ENCODE measurements at regions not wholly inside any gene's neighbourhood (a gene's known extent, or its start where the extent isn't known, plus 50 kb on each side); places are given as distances from the start of the nearest gene placed in this dataset.

DNA sequence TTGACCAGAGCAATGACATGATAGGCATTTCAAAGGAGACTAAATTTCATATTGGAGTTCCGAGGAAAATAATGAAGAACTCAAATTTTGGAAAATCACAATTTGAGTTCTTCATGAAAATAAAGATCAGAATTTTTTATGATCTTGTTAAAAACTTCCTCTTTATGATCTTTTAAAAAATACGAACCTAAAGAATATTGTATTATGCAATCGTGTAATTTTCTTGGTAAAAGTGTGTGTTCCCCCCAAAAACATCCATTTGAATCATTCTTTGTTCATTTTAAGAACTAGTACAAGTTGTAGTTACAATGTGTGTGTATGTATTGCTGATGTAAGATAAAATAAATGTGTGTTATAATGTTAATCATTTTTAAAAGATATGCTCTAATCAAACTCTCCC, 79.3 kb upstream of the PDK4 start:
- DNase-seq (ENCODE audit: low spot score) (no peak), ATAC-seq (no peak), FAIRE-seq (no peak)
- 16% methylated on average over 3 of the region's 3 CpGs for WGBS (ENCODE audit: low lambda C conversion rate)
- CTCF ChIA-PET (ENCODE audit: low intra/inter-chr PET ratio, low total read pairs) = no interaction called here
- TF ChIP-seq NFYB (CRISPR knock-in tag; IDR thresholded peaks at IDR 0.05) = no peak
- TF ChIP-seq POLR2G (IDR thresholded peaks at IDR 0.05; ENCODE audit: low read depth, low read length) = no peak
- TF ChIP-seq ATRX (CRISPR knock-in tag; IDR thresholded peaks at IDR 0.05; ENCODE audit: borderline replicate concordance) = no peak
- no peak for TF ChIP-seq HNF4G (IDR thresholded peaks at IDR 0.05; ENCODE audit: borderline replicate concordance, low read depth, low read length)
- TF ChIP-seq HNF4G (CRISPR knock-in tag; IDR thresholded peaks at IDR 0.05; ENCODE audit: borderline replicate concordance, low read depth) = no peak
- no peak for TF ChIP-seq DNMT1 (CRISPR knock-in tag; IDR thresholded peaks at IDR 0.05)
- Histone ChIP-seq H2AFZ (ENCODE audit: low read length) (no peak overlapping the region), H3K36me3 (replicated peaks in 1 of 2; ENCODE audit: control insufficient read depth in 1 of 2, insufficient read depth in 2 of 2, low read length in 2 of 2) (no peaks in the 10 kb centered on the region), H3K9me3 (ENCODE audit: low read length) (no peaks in the 10 kb centered on the region), H3K27ac (ENCODE audit: extremely low read length, insufficient read depth, low read length) (no peak overlapping the region), H3K4me1 (ENCODE audit: insufficient read depth, low read length) (no peaks in the 10 kb centered on the region), H3K4me2 (ENCODE audit: low read depth, low read length) (no peak overlapping the region), H3K9ac (ENCODE audit: insufficient read depth, low read depth, low read length) (no peak overlapping the region), H3K4me3 (replicated peaks in 1 of 3; ENCODE audit: insufficient read depth in 1 of 3, low read depth in 2 of 3, low read length in 3 of 3) (no peak overlapping the region), H3K79me2 (ENCODE audit: insufficient read depth, low read length) (no peaks in the 10 kb centered on the region), H4K20me1 (ENCODE audit: insufficient read depth, low read length) (no peaks in the 10 kb centered on the region), H3K27me3 (ENCODE audit: control insufficient read depth in 1 of 2, insufficient read depth in 2 of 2, low read length in 2 of 2) (no peaks in the 10 kb centered on the region; a peak in 1 of 5 replicates)
- intact Hi-C loops (cut with micrococcal nuclease; ENCODE audit: unreplicated experiment) (no loop called here), in situ Hi-C loops (cut with HindIII; ENCODE audit: extremely low pct_ligation_motif_present, low pct_unique_long_range_greater_than_20kb) (loop anchor here (25.0 kb wide), 2 partner anchors 338 to 1388 kb away; no protein-coding TSS in a partner anchor)
- POLR2A ChIA-PET = no interaction called here
- BruUV-seq (replicated peaks) = no TSS peak

DNA sequence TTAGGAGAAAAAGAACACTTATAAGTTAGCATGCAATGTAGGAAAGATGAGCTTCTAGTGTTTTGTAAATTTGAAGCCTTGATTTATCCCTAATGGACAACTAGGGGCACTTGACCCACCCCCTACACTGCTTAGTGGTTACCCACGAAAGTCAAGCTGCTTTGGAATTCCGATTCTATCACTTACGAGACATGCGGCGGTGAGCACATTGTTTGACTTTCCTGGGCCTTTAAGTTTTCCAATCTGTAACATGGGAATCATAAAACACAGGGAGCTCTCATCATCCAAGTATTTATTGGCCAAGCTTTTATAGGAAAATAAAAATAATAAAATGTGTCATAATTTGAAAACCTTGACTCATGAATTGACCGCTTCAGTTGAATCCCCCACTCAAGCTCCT, 78.7 kb upstream of the PDK4 start:
- Histone ChIP-seq H2AFZ (ENCODE audit: low read length) (no peak overlapping the region), H4K20me1 (ENCODE audit: insufficient read depth, low read length) (no peaks in the 10 kb centered on the region), H3K79me2 (ENCODE audit: insufficient read depth, low read length) (no peaks in the 10 kb centered on the region), H3K4me1 (ENCODE audit: insufficient read depth, low read length) (no peaks in the 10 kb centered on the region), H3K27ac (ENCODE audit: extremely low read length, insufficient read depth, low read length) (no peak overlapping the region), H3K36me3 (replicated peaks in 1 of 2; ENCODE audit: control insufficient read depth in 1 of 2, insufficient read depth in 2 of 2, low read length in 2 of 2) (no peaks in the 10 kb centered on the region), H3K27me3 (ENCODE audit: control insufficient read depth in 1 of 2, insufficient read depth in 2 of 2, low read length in 2 of 2) (no peaks in the 10 kb centered on the region; a peak in 1 of 5 replicates), H3K9ac (ENCODE audit: insufficient read depth, low read depth, low read length) (no peak overlapping the region), H3K4me3 (replicated peaks in 1 of 3; ENCODE audit: insufficient read depth in 1 of 3, low read depth in 2 of 3, low read length in 3 of 3) (no peak overlapping the region), H3K9me3 (ENCODE audit: low read length) (no peaks in the 10 kb centered on the region), H3K4me2 (ENCODE audit: low read depth, low read length) (no peak overlapping the region)
- no peak for FAIRE-seq
- no peak for DNase-seq (ENCODE audit: low spot score)
- intact Hi-C loops (cut with micrococcal nuclease; ENCODE audit: unreplicated experiment) = no loop called here
- in situ Hi-C loops (cut with HindIII; ENCODE audit: extremely low pct_ligation_motif_present, low pct_unique_long_range_greater_than_20kb) = loop anchor here (25.0 kb wide), 2 partner anchors 338 to 1388 kb away; no protein-coding TSS in a partner anchor
- 65% methylated on average over 6 of the region's 6 CpGs for WGBS (ENCODE audit: low lambda C conversion rate)
- ATAC-seq = no peak
- POLR2A ChIA-PET = no interaction called here
- CTCF ChIA-PET (ENCODE audit: low intra/inter-chr PET ratio, low total read pairs) = no interaction called here
- no TSS peak for BruUV-seq (replicated peaks)
- TF ChIP-seq NFRKB (IDR thresholded peaks at IDR 0.05) = no peak
- TF ChIP-seq, protein P1, sequence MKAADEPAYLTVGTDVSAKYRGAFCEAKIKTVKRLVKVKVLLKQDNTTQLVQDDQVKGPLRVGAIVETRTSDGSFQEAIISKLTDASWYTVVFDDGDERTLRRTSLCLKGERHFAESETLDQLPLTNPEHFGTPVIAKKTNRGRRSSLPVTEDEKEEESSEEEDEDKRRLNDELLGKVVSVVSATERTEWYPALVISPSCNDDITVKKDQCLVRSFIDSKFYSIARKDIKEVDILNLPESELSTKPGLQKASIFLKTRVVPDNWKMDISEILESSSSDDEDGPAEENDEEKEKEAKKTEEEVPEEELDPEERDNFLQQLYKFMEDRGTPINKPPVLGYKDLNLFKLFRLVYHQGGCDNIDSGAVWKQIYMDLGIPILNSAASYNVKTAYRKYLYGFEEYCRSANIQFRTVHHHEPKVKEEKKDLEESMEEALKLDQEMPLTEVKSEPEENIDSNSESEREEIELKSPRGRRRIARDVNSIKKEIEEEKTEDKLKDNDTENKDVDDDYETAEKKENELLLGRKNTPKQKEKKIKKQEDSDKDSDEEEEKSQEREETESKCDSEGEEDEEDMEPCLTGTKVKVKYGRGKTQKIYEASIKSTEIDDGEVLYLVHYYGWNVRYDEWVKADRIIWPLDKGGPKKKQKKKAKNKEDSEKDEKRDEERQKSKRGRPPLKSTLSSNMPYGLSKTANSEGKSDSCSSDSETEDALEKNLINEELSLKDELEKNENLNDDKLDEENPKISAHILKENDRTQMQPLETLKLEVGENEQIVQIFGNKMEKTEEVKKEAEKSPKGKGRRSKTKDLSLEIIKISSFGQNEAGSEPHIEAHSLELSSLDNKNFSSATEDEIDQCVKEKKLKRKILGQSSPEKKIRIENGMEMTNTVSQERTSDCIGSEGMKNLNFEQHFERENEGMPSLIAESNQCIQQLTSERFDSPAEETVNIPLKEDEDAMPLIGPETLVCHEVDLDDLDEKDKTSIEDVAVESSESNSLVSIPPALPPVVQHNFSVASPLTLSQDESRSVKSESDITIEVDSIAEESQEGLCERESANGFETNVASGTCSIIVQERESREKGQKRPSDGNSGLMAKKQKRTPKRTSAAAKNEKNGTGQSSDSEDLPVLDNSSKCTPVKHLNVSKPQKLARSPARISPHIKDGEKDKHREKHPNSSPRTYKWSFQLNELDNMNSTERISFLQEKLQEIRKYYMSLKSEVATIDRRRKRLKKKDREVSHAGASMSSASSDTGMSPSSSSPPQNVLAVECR (CRISPR knock-in tag; IDR thresholded peaks at IDR 0.05; ENCODE audit: borderline replicate concordance) = no peak
- TF ChIP-seq, protein P2, sequence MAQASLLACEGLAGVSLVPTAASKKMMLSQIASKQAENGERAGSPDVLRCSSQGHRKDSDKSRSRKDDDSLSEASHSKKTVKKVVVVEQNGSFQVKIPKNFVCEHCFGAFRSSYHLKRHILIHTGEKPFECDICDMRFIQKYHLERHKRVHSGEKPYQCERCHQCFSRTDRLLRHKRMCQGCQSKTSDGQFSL (CRISPR knock-in tag; IDR thresholded peaks at IDR 0.05) = no peak
- TF ChIP-seq, protein P3, sequence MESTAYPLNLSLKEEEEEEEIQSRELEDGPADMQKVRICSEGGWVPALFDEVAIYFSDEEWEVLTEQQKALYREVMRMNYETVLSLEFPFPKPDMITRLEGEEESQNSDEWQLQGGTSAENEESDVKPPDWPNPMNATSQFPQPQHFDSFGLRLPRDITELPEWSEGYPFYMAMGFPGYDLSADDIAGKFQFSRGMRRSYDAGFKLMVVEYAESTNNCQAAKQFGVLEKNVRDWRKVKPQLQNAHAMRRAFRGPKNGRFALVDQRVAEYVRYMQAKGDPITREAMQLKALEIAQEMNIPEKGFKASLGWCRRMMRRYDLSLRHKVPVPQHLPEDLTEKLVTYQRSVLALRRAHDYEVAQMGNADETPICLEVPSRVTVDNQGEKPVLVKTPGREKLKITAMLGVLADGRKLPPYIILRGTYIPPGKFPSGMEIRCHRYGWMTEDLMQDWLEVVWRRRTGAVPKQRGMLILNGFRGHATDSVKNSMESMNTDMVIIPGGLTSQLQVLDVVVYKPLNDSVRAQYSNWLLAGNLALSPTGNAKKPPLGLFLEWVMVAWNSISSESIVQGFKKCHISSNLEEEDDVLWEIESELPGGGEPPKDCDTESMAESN (CRISPR knock-in tag; conservative IDR thresholded peaks at IDR 0.05) = no peak
- TF ChIP-seq ZNF367 (CRISPR knock-in tag; IDR thresholded peaks at IDR 0.05; ENCODE audit: borderline replicate concordance) = no peak
- TF ChIP-seq MLLT10 (CRISPR knock-in tag; IDR thresholded peaks at IDR 0.05) = no peak
- TF ChIP-seq MAFK (conservative IDR thresholded peaks at IDR 0.05 in 1 of 2, IDR thresholded peaks at IDR 0.05 in 1 of 2; ENCODE audit: low read length in 2 of 2) = no peak
